ENCODE measurements at regions not wholly inside any gene's neighbourhood (a gene's known extent, or its start where the extent isn't known, plus 50 kb on each side); places are given as distances from the start of the nearest gene placed in this dataset.
"Not testable (repeated sequence)": the region's sequence is repeated elsewhere in the genome, so short reads cannot be mapped to it uniquely, and the experiment has no call there.

GRCh38 chr10:47670857-47671256 lies 92.5 kb downstream of the SYT15B start:
- H3K27me3 ChIP-seq (ENCODE audit: low read depth); H3K36me3 ChIP-seq; H3K27ac ChIP-seq (replicated peaks); H3K9me3 ChIP-seq (replicated peaks); DNase-seq; intact Hi-C loops (cut with micrococcal nuclease); H3K4me3 ChIP-seq; H3K4me1 ChIP-seq: not testable (repeated sequence)

GRCh38 chr10:47661955-47662577 lies 101.3 kb downstream of the SYT15B start:
- H3K36me3 ChIP-seq; intact Hi-C loops (cut with micrococcal nuclease); DNase-seq; H3K27ac ChIP-seq (replicated peaks); H3K27me3 ChIP-seq (ENCODE audit: low read depth); H3K4me1 ChIP-seq; H3K9me3 ChIP-seq (replicated peaks); H3K4me3 ChIP-seq: not testable (repeated sequence)

- H3K9me3 ChIP-seq (replicated peaks); intact Hi-C loops (cut with micrococcal nuclease): not testable (repeated sequence)
Observed at GRCh38 chr10:47656732-47657131, 106.7 kb downstream of the SYT15B start.

GRCh38 chr10:47654161-47654560 lies 109.2 kb downstream of the SYT15B start:
- H3K4me3 ChIP-seq; intact Hi-C loops (cut with micrococcal nuclease); DNase-seq; H3K36me3 ChIP-seq; H3K27me3 ChIP-seq (ENCODE audit: low read depth); H3K4me1 ChIP-seq; H3K9me3 ChIP-seq (replicated peaks); H3K27ac ChIP-seq (replicated peaks): not testable (repeated sequence)

More at GRCh38 chr10:47656732-47657131, 106.7 kb downstream of the SYT15B start:
- H3K36me3 ChIP-seq; H3K4me1 ChIP-seq; H3K27ac ChIP-seq (replicated peaks); H3K27me3 ChIP-seq (ENCODE audit: low read depth); H3K4me3 ChIP-seq; DNase-seq: not testable (repeated sequence)

- intact Hi-C loops (cut with micrococcal nuclease); H3K36me3 ChIP-seq; H3K9me3 ChIP-seq (replicated peaks); H3K4me3 ChIP-seq; H3K27me3 ChIP-seq (ENCODE audit: low read depth); H3K27ac ChIP-seq (replicated peaks); DNase-seq; H3K4me1 ChIP-seq: not testable (repeated sequence)
Observed at GRCh38 chr10:47648594-47648993, 114.8 kb downstream of the SYT15B start.

- intact Hi-C loops (cut with micrococcal nuclease); H3K4me1 ChIP-seq; H3K27ac ChIP-seq (replicated peaks); H3K27me3 ChIP-seq (ENCODE audit: low read depth); H3K4me3 ChIP-seq; H3K9me3 ChIP-seq (replicated peaks); DNase-seq; H3K36me3 ChIP-seq: not testable (repeated sequence)
Observed at GRCh38 chr10:47647523-47648101, 115.8 kb downstream of the SYT15B start.

GRCh38 chr10:47646686-47647273 lies 116.6 kb downstream of the SYT15B start:
- intact Hi-C loops (cut with micrococcal nuclease); H3K27me3 ChIP-seq (ENCODE audit: low read depth); H3K27ac ChIP-seq (replicated peaks); DNase-seq; H3K4me1 ChIP-seq; H3K4me3 ChIP-seq; H3K36me3 ChIP-seq; H3K9me3 ChIP-seq (replicated peaks): not testable (repeated sequence)
- peak; percentile 60 for TF ChIP-seq CTCF (IDR thresholded peaks at IDR 0.05; ENCODE audit: borderline replicate concordance)

GRCh38 chr10:47626975-47627374 lies 103.5 kb upstream of the AGAP9 start:
- intact Hi-C loops (cut with micrococcal nuclease); H3K27me3 ChIP-seq (ENCODE audit: low read depth); H3K27ac ChIP-seq (replicated peaks): not testable (repeated sequence)

GRCh38 chr10:47622719-47623118 lies 99.3 kb upstream of the AGAP9 start:
- H3K36me3 ChIP-seq; H3K4me1 ChIP-seq; H3K27me3 ChIP-seq (ENCODE audit: low read depth); H3K27ac ChIP-seq (replicated peaks); intact Hi-C loops (cut with micrococcal nuclease); H3K4me3 ChIP-seq; DNase-seq; H3K9me3 ChIP-seq (replicated peaks): not testable (repeated sequence)

More at GRCh38 chr10:47626975-47627374, 103.5 kb upstream of the AGAP9 start:
- not testable (repeated sequence) for DNase-seq; H3K4me3 ChIP-seq; H3K36me3 ChIP-seq; H3K4me1 ChIP-seq; H3K9me3 ChIP-seq (replicated peaks)
